Ascending aorta (tissue), 2 donors: ENCODE measurements at regions not wholly inside any gene's neighbourhood (a gene's known extent, or its start where the extent isn't known, plus 50 kb on each side); places are given as distances from the start of the nearest gene placed in this dataset.
A peak's percentile ranks its signal among the peaks of the same experiment; 100 is the strongest.

Source experiments
- DNase-seq, 2 donors: peaks; one replicate each; pipeline ENCODE4 v3.0.0-alpha.2; 2019; ENCODE audit warnings: low spot score in 2 of 2
- H3K27ac ChIP-seq, 2 donors: fragments of 200-600 bp; sonication (generic); one replicate each; pipeline ENCODE4 v1.5.1; 2016 to 2017; ENCODE audit warnings: mild to moderate bottlenecking in 1 of 2
- H3K27me3 ChIP-seq: fragments of 200-600 bp; sonication (generic); one replicate; pipeline ENCODE4 v1.5.1; 2017
- H3K36me3 ChIP-seq, 2 donors: fragments of 200-600 bp; sonication (generic); one replicate each; pipeline ENCODE4 v1.5.1; 2016
- H3K4me1 ChIP-seq, 2 donors: fragments of 200-600 bp; sonication (generic); one replicate each; pipeline ENCODE4 v1.5.1; 2016 to 2017; ENCODE audit warnings: mild to moderate bottlenecking in 1 of 2
- H3K4me3 ChIP-seq, 2 donors: fragments of 200-600 bp; sonication (generic); one replicate each; pipeline ENCODE4 v1.5.1; 2016 to 2017; ENCODE audit warnings: mild to moderate bottlenecking in 1 of 2
- H3K9me3 ChIP-seq, 2 donors: fragments of 200-600 bp; sonication (generic); one replicate each; pipeline ENCODE4 v1.5.1; 2016
- intact Hi-C: fragments of 100-400 bp; cut with DNase I; formaldehyde crosslinking; loops from one replicate; pipeline ENCODE4 v1.15.1; 2023
- TF ChIP-seq, protein P1 (sequence below), 3 experiments: fragments of 200-600 bp in 2 of 3; fragments of 450-650 bp in 1 of 3; sonication (generic) in 2 of 3; IDR thresholded peaks; one replicate each; pipeline ENCODE4 v1.5.1; 2016 to 2019; ENCODE audit warnings: antibody characterized with exemption in 3 of 3, mild to moderate bottlenecking in 1 of 3, moderate library complexity in 1 of 3

- Histone ChIP-seq H3K9me3 (no peaks in the 10 kb centered on the region), H3K27me3 (no peaks in the 10 kb centered on the region), H3K4me3 (no peak overlapping the region), H3K36me3 (no peaks in the 10 kb centered on the region), H3K27ac (no peak overlapping the region), H3K4me1 (no peaks in the 10 kb centered on the region)
- TF ChIP-seq, protein P1, sequence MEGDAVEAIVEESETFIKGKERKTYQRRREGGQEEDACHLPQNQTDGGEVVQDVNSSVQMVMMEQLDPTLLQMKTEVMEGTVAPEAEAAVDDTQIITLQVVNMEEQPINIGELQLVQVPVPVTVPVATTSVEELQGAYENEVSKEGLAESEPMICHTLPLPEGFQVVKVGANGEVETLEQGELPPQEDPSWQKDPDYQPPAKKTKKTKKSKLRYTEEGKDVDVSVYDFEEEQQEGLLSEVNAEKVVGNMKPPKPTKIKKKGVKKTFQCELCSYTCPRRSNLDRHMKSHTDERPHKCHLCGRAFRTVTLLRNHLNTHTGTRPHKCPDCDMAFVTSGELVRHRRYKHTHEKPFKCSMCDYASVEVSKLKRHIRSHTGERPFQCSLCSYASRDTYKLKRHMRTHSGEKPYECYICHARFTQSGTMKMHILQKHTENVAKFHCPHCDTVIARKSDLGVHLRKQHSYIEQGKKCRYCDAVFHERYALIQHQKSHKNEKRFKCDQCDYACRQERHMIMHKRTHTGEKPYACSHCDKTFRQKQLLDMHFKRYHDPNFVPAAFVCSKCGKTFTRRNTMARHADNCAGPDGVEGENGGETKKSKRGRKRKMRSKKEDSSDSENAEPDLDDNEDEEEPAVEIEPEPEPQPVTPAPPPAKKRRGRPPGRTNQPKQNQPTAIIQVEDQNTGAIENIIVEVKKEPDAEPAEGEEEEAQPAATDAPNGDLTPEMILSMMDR (IDR thresholded peaks at IDR 0.05), result no peak
- intact Hi-C loops, result no loop called here
- DNase-seq, result no peak
Observed at GRCh38 chr14:101004176-101004575, 100.7 kb upstream of the RTL1 start.

GRCh38 chr14:101004954-101005353, 101.4 kb upstream of the RTL1 start:
- TF ChIP-seq, protein P1 (IDR thresholded peaks at IDR 0.05), result no peak
- Histone ChIP-seq H3K9me3 (no peaks in the 10 kb centered on the region), H3K4me3 (no peak overlapping the region), H3K27ac (no peak overlapping the region), H3K27me3 (no peaks in the 10 kb centered on the region), H3K4me1 (no peaks in the 10 kb centered on the region), H3K36me3 (no peaks in the 10 kb centered on the region)
- DNase-seq, result peak in 1 of 2 donors; percentile 58
- intact Hi-C loops, result no loop called here

- Histone ChIP-seq H3K36me3 (no peaks in the 10 kb centered on the region), H3K27me3 (no peaks in the 10 kb centered on the region), H3K4me3 (no peak overlapping the region), H3K4me1 (no peaks in the 10 kb centered on the region), H3K9me3 (no peaks in the 10 kb centered on the region), H3K27ac (no peak overlapping the region)
- peak in 1 of 2 donors; percentile 67 for DNase-seq
- intact Hi-C loops, result no loop called here
- TF ChIP-seq, protein P1 (IDR thresholded peaks at IDR 0.05), result no peak
Observed at GRCh38 chr14:101005447-101005846, 101.9 kb upstream of the RTL1 start.

GRCh38 chr14:101006008-101006407, 102.5 kb upstream of the RTL1 start:
- intact Hi-C loops, result no loop called here
- Histone ChIP-seq H3K36me3 (no peaks in the 10 kb centered on the region), H3K27me3 (no peaks in the 10 kb centered on the region), H3K27ac (no peak overlapping the region), H3K4me1 (no peaks in the 10 kb centered on the region), H3K9me3 (no peaks in the 10 kb centered on the region), H3K4me3 (no peak overlapping the region)
- TF ChIP-seq, protein P1 (IDR thresholded peaks at IDR 0.05), result no peak
- peak in 1 of 2 donors; percentile 53 for DNase-seq

DNA sequence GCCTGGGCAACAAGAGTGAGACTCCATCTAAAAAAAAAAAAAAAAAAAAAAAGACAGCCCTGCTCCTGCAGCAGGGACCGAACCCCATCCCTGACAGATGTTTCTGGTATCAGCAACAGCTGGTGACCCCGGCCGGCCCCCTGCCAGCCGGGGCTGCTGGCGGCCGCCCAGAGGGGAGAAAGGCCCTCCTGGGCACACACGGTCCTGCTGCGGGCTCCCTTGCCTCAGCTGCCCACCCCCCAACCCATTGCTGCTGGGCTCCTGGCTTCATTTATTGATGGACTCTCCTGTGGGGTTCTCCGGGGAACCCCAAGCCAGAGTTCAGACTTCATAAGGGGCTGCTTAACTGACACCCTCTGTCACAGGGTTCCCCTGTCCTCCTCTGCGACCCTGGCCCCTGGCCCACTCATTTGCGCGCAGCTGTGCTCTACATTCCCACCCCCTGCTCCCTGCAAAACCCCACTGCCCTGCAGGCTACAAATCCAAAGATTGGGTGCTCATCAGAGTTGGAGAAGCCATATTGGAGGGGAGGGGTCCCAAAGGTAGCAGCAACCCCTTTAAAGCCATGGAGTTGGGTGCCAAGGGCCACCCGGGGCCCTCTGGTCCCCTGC, 103.6 kb upstream of the RTL1 start:
- TF ChIP-seq, protein P1 (IDR thresholded peaks at IDR 0.05), result no peak
- DNase-seq, result no peak
- intact Hi-C loops, result no loop called here

GRCh38 chr14:101007765-101008164, 104.2 kb upstream of the RTL1 start:
- H3K9me3 ChIP-seq, result no peaks in the 10 kb centered on the region
- no peak overlapping the region for H3K4me3 ChIP-seq
- no peak for DNase-seq
- H3K27ac ChIP-seq, result no peak overlapping the region
- H3K4me1 ChIP-seq, result no peaks in the 10 kb centered on the region
- H3K27me3 ChIP-seq, result no peaks in the 10 kb centered on the region
- TF ChIP-seq, protein P1 (IDR thresholded peaks at IDR 0.05), result no peak
- no peaks in the 10 kb centered on the region for H3K36me3 ChIP-seq
- intact Hi-C loops, result no loop called here

More for the DNA sequence above, 103.6 kb upstream of the RTL1 start:
- H3K36me3 ChIP-seq, result no peaks in the 10 kb centered on the region
- H3K4me1 ChIP-seq, result no peaks in the 10 kb centered on the region
- H3K9me3 ChIP-seq, result no peaks in the 10 kb centered on the region
- H3K27ac ChIP-seq, result no peak overlapping the region
- no peak overlapping the region for H3K4me3 ChIP-seq
- H3K27me3 ChIP-seq, result no peaks in the 10 kb centered on the region
